ENCODE measurements at regions not wholly inside any gene's neighbourhood (a gene's known extent, or its start where the extent isn't known, plus 50 kb on each side); places are given as distances from the start of the nearest gene placed in this dataset.

DNA sequence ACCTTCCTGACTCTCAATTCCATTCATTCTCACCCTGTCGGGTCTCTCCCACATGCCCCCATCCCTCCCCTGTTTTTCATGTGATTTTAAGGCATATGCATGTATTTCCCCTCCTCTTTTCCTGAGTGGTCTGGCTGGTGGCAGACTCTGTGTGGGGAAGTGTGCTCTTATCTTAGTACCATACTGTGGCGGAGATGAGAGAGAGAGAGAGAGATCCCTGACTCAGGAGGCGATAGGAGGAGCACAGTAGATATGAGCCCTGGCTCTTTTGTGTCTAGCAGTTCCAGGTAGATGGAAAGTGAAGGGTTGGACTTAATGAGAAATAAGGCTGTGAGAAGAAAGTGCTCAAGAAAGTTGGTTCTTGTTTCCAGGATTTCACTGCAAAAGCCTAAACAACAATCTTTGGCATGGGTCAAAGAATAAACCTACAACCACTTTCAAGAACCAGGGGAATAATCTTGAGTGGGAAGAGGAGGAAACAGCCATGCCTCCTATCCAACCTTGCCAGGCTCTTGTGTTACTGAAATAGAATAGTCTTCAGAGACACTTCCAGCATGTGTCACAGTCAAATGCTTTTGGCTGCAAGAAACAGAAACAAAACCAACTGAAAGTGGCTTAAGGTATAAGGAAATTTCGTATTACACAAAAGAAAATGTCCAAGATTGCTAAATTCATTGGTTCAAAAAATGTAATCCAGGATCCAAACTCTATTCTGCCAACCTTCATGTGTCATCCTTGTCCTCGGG is 123.8 kb upstream of the MYLIP start:
- TF ChIP-seq, protein P1, sequence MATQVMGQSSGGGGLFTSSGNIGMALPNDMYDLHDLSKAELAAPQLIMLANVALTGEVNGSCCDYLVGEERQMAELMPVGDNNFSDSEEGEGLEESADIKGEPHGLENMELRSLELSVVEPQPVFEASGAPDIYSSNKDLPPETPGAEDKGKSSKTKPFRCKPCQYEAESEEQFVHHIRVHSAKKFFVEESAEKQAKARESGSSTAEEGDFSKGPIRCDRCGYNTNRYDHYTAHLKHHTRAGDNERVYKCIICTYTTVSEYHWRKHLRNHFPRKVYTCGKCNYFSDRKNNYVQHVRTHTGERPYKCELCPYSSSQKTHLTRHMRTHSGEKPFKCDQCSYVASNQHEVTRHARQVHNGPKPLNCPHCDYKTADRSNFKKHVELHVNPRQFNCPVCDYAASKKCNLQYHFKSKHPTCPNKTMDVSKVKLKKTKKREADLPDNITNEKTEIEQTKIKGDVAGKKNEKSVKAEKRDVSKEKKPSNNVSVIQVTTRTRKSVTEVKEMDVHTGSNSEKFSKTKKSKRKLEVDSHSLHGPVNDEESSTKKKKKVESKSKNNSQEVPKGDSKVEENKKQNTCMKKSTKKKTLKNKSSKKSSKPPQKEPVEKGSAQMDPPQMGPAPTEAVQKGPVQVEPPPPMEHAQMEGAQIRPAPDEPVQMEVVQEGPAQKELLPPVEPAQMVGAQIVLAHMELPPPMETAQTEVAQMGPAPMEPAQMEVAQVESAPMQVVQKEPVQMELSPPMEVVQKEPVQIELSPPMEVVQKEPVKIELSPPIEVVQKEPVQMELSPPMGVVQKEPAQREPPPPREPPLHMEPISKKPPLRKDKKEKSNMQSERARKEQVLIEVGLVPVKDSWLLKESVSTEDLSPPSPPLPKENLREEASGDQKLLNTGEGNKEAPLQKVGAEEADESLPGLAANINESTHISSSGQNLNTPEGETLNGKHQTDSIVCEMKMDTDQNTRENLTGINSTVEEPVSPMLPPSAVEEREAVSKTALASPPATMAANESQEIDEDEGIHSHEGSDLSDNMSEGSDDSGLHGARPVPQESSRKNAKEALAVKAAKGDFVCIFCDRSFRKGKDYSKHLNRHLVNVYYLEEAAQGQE (IDR thresholded peaks at IDR 0.05; ENCODE audit: low read depth, low read length) = no peak
- TF ChIP-seq, protein P2, sequence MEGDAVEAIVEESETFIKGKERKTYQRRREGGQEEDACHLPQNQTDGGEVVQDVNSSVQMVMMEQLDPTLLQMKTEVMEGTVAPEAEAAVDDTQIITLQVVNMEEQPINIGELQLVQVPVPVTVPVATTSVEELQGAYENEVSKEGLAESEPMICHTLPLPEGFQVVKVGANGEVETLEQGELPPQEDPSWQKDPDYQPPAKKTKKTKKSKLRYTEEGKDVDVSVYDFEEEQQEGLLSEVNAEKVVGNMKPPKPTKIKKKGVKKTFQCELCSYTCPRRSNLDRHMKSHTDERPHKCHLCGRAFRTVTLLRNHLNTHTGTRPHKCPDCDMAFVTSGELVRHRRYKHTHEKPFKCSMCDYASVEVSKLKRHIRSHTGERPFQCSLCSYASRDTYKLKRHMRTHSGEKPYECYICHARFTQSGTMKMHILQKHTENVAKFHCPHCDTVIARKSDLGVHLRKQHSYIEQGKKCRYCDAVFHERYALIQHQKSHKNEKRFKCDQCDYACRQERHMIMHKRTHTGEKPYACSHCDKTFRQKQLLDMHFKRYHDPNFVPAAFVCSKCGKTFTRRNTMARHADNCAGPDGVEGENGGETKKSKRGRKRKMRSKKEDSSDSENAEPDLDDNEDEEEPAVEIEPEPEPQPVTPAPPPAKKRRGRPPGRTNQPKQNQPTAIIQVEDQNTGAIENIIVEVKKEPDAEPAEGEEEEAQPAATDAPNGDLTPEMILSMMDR (IDR thresholded peaks at IDR 0.05) = no peak
- TF ChIP-seq, protein P3, sequence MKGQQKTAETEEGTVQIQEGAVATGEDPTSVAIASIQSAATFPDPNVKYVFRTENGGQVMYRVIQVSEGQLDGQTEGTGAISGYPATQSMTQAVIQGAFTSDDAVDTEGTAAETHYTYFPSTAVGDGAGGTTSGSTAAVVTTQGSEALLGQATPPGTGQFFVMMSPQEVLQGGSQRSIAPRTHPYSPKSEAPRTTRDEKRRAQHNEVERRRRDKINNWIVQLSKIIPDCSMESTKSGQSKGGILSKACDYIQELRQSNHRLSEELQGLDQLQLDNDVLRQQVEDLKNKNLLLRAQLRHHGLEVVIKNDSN (IDR thresholded peaks at IDR 0.05; ENCODE audit: borderline replicate concordance, low read depth) = no peak
- no peak for TF ChIP-seq SIN3A (IDR thresholded peaks at IDR 0.05; ENCODE audit: borderline replicate concordance, low read depth, low read length)
- TF ChIP-seq JUND (IDR thresholded peaks at IDR 0.05) = no peak
